Sigmoid colon (tissue), 6 donors: ENCODE measurements at regions not wholly inside any gene's neighbourhood (a gene's known extent, or its start where the extent isn't known, plus 50 kb on each side); places are given as distances from the start of the nearest gene placed in this dataset.

ENCODE experiments used
- DNase-seq: peaks from one replicate; pipeline ENCODE4 v3.0.0-alpha.2; 2019
- H3K27ac ChIP-seq, 4 donors: fragments of 200-600 bp; sonication (generic); one replicate each; pipeline ENCODE4 v1.5.1; 2016 to 2019; ENCODE audit warnings: mild to moderate bottlenecking in 1 of 4
- H3K27me3 ChIP-seq, 3 donors: fragments of 200-600 bp; sonication (generic); one replicate each; pipeline ENCODE4 v1.5.1; 2019; ENCODE audit warnings: mild to moderate bottlenecking in 1 of 3
- H3K36me3 ChIP-seq, 4 donors: fragments of 200-600 bp; sonication (generic); one replicate each; pipeline ENCODE4 v1.5.1; 2016 to 2019
- H3K4me1 ChIP-seq, 4 donors: fragments of 200-600 bp; sonication (generic); one replicate each; pipeline ENCODE4 v1.5.1; 2017 to 2019
- H3K4me3 ChIP-seq, 4 donors: fragments of 200-600 bp; sonication (generic); one replicate each; pipeline ENCODE4 v1.5.1; 2017 to 2019; ENCODE audit warnings: mild to moderate bottlenecking in 2 of 4, moderate library complexity in 1 of 4
- H3K9me3 ChIP-seq, 4 donors: fragments of 200-600 bp in 3 of 4; sonication (generic) in 3 of 4; one replicate each; pipeline versions ENCODE4 v1.5.1 to v1.6.1; 2013 to 2019
- EP300 ChIP-seq, 4 donors: sonication (generic); formaldehyde crosslinking; IDR thresholded peaks; one replicate each; pipeline ENCODE4 v1.6.1; 2017; ENCODE audit warnings: antibody characterized with exemption in 4 of 4
- POLR2A ChIP-seq, 2 donors: fragments of 450-650 bp; IDR thresholded peaks; one replicate each; pipeline ENCODE4 v1.6.1; 2016; ENCODE audit warnings: antibody characterized with exemption in 2 of 2, mild to moderate bottlenecking in 2 of 2, moderate library complexity in 2 of 2
- POLR2AphosphoS5 ChIP-seq, 4 donors: sonication (generic); formaldehyde crosslinking; IDR thresholded peaks; one replicate each; pipeline ENCODE4 v1.6.1; 2017; ENCODE audit warnings: antibody characterized with exemption in 4 of 4
- WGBS, 2 donors: extraction: QIAGEN DNeasy Blood & Tissue Kit; methylation state at CpG; one replicate each; pipeline ENCODE4 v1.1.7; 2013; 5-methylcytosine and 5-hydroxymethylcytosine counted together
- intact Hi-C: fragments of 100-400 bp; cut with DNase I; formaldehyde crosslinking; loops from one replicate; pipeline ENCODE4 v1.15.1; 2023
- TF ChIP-seq, protein P1 (sequence below), 4 experiments: fragments of 450-650 bp in 3 of 4; fragments of 200-600 bp in 1 of 4; IDR thresholded peaks; one replicate each; pipeline ENCODE4 v1.5.1; 2016 to 2019; ENCODE audit warnings: antibody characterized with exemption in 4 of 4, mild to moderate bottlenecking in 3 of 4, moderate library complexity in 2 of 4
- donor health status: healthy with polysubstance abuse.
- donor health status: healthy.

DNA sequence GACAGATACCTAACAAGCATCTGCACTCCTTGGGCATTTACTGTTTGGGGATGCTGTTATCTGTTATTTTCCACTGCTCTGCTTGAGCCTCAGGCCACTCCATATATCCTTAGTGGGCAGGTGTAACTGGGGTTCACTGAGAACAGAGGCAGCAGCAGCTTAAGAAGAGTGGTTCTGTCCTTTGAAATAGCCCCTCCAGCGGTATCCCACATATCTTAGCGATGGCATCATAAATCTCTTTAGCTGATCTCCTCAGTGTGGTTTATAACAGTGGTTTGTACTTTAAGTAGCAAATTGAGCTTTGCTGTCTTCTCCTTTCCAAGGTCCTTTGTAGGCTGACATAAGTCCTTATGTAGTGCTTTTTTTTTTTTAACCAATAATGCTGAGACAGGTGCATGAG, 79.7 kb upstream of the RPRM start:
- DNase-seq = no peak
- no peaks in the 10 kb centered on the region for H3K36me3 ChIP-seq
- no peaks in the 10 kb centered on the region for H3K9me3 ChIP-seq
- intact Hi-C loops = no loop called here
- H3K27ac ChIP-seq = no peak overlapping the region
- no peaks in the 10 kb centered on the region for H3K27me3 ChIP-seq
- no peaks in the 10 kb centered on the region for H3K4me1 ChIP-seq
- no peak for TF ChIP-seq EP300 (IDR thresholded peaks at IDR 0.05)
- TF ChIP-seq POLR2AphosphoS5 (IDR thresholded peaks at IDR 0.05) = no peak
- TF ChIP-seq POLR2A (IDR thresholded peaks at IDR 0.05) = no peak
- TF ChIP-seq, protein P1, sequence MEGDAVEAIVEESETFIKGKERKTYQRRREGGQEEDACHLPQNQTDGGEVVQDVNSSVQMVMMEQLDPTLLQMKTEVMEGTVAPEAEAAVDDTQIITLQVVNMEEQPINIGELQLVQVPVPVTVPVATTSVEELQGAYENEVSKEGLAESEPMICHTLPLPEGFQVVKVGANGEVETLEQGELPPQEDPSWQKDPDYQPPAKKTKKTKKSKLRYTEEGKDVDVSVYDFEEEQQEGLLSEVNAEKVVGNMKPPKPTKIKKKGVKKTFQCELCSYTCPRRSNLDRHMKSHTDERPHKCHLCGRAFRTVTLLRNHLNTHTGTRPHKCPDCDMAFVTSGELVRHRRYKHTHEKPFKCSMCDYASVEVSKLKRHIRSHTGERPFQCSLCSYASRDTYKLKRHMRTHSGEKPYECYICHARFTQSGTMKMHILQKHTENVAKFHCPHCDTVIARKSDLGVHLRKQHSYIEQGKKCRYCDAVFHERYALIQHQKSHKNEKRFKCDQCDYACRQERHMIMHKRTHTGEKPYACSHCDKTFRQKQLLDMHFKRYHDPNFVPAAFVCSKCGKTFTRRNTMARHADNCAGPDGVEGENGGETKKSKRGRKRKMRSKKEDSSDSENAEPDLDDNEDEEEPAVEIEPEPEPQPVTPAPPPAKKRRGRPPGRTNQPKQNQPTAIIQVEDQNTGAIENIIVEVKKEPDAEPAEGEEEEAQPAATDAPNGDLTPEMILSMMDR (IDR thresholded peaks at IDR 0.05) = no peak
- H3K4me3 ChIP-seq = no peak overlapping the region
- 78 to 87% methylated on average over 2 of the region's 2 CpGs for WGBS, 2 donors

DNA sequence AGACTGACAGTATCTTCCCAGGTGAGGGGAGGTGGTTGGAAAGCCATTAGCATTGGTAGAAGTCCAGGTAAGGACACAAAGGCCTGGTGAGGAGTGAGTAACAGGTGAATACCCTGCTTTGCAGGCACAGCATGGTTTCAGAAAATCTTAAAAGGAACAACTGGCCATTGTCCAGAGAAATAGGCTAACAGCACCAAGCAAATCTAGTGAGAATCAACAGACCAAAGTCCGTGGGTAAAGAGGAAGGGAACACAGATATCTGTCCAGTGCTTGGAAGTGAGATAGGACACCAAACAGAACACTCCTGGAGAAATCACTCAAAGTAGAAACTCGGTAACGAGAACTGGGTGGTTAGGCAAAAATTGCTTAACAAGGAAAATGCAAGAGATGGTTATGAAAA, 88.8 kb upstream of the RPRM start:
- DNase-seq = no peak
- no peak overlapping the region for H3K4me3 ChIP-seq
- H3K27me3 ChIP-seq = no peaks in the 10 kb centered on the region
- WGBS, 2 donors = 25 to 70% methylated on average over 3 of the region's 3 CpGs
- H3K27ac ChIP-seq = no peak overlapping the region
- H3K9me3 ChIP-seq = no peaks in the 10 kb centered on the region
- H3K4me1 ChIP-seq = no peaks in the 10 kb centered on the region
- TF ChIP-seq POLR2AphosphoS5 (IDR thresholded peaks at IDR 0.05) = no peak
- no peak for TF ChIP-seq POLR2A (IDR thresholded peaks at IDR 0.05)
- TF ChIP-seq, protein P1 (IDR thresholded peaks at IDR 0.05) = no peak
- TF ChIP-seq EP300 (IDR thresholded peaks at IDR 0.05) = no peak
- intact Hi-C loops = no loop called here
- no peaks in the 10 kb centered on the region for H3K36me3 ChIP-seq

DNA sequence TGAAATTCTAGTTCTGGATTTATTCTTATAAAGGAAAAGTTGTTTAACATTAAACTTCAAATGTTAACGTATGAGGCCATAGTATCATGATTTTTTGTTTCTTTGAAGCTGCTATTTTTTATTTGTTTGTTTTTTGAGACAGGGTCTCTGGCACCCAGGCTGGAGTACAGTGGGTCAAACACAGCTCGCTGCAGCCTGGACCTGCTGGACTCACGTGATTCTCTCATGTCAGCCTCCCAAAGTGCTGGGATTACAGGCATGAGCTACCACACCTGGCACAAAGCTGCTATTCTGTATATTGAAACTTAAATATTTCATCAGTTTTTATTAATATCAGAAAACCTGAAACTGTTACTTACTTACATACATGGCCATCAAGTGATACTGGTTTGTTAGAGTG, 89.5 kb upstream of the RPRM start:
- 54 to 64% methylated on average over 3 of the region's 3 CpGs for WGBS, 2 donors
- no peaks in the 10 kb centered on the region for H3K27me3 ChIP-seq
- DNase-seq = no peak
- no peaks in the 10 kb centered on the region for H3K4me1 ChIP-seq
- no peak overlapping the region for H3K27ac ChIP-seq
- TF ChIP-seq POLR2A (IDR thresholded peaks at IDR 0.05) (no peak), POLR2AphosphoS5 (IDR thresholded peaks at IDR 0.05) (no peak), EP300 (IDR thresholded peaks at IDR 0.05) (no peak)
- TF ChIP-seq, protein P1 (IDR thresholded peaks at IDR 0.05) = no peak
- intact Hi-C loops = no loop called here
- H3K36me3 ChIP-seq = no peaks in the 10 kb centered on the region
- H3K4me3 ChIP-seq = no peak overlapping the region
- no peaks in the 10 kb centered on the region for H3K9me3 ChIP-seq

DNA sequence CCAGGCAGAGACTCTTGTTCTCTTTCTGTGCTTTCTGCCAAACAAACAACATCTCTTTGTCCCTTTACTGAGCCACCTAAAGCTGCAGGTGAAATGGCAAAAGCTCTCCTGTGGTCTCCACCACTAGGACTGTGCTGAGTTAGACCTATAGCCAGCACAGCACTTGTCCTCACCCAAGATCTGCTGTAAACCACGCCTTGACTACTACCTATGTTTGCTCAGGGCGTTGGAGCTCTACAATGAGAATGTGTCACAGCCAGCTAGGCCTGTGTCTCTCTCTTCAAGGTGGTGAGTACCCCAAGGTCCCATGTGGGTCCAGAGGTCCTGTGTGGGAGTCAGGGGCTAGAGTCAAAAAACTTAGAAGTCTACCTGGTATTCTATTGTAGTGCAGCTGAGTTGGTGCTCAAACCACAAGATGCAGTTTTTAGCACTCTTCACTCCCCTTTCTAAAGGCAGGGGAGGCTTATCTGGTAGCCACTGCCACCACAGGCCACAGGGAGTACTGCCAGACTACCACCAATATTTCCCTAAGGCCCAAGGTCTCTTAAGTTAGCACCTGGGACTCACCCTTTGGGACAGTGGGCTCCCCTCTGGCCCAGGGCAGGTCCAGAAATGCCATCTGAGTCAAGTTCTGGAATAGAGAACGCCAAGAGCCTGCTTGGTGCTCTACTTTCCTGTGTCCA, 96.8 kb upstream of the RPRM start:
- TF ChIP-seq, protein P1 (IDR thresholded peaks at IDR 0.05) = no peak
- TF ChIP-seq POLR2AphosphoS5 (IDR thresholded peaks at IDR 0.05) = no peak
- TF ChIP-seq EP300 (IDR thresholded peaks at IDR 0.05) = no peak
- no peak for TF ChIP-seq POLR2A (IDR thresholded peaks at IDR 0.05)
- DNase-seq = no peak
- no peaks in the 10 kb centered on the region for H3K27me3 ChIP-seq
- no peak overlapping the region for H3K4me3 ChIP-seq
- intact Hi-C loops = no loop called here
- no peaks in the 10 kb centered on the region for H3K4me1 ChIP-seq
- no peaks in the 10 kb centered on the region for H3K9me3 ChIP-seq
- 38 to 68% methylated on average over 3 of the region's 3 CpGs for WGBS, 2 donors
- H3K36me3 ChIP-seq = no peaks in the 10 kb centered on the region
- H3K27ac ChIP-seq = no peak overlapping the region

DNA sequence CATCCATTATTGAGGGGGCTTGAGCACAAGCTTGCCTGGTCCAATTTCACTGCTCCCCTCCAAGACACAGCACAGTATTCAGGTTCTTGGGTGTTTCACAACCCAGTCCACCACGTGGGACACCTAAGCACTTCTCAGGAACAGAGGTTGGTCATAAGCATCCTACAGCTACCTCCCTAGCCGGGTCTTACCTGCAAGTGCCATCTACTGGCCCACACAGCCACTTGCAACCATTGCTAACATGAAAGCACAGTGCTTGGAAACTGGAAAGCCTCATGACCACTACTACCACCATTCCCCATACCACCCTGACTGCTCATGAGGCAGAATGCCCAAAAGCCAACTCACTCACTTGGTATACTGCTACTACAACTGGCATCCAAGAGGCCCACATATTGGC, 105.7 kb upstream of the RPRM start:
- DNase-seq = no peak
- Histone ChIP-seq H3K4me3 (no peak overlapping the region), H3K9me3 (peaks cover 0 to 6% (median 0%) of the 10 kb centered on the region in 4 donors), H3K27ac (no peak overlapping the region), H3K27me3 (no peaks in the 10 kb centered on the region), H3K36me3 (no peaks in the 10 kb centered on the region), H3K4me1 (no peaks in the 10 kb centered on the region)
- TF ChIP-seq POLR2AphosphoS5 (IDR thresholded peaks at IDR 0.05) (no peak), POLR2A (IDR thresholded peaks at IDR 0.05) (no peak), EP300 (IDR thresholded peaks at IDR 0.05) (no peak)
- TF ChIP-seq, protein P1 (IDR thresholded peaks at IDR 0.05) = no peak
- WGBS, 2 donors = 33 to 57% methylated on average over 2 of the region's 2 CpGs
- intact Hi-C loops = no loop called here
